H9 (cell line): ENCODE measurements at regions not wholly inside any gene's neighbourhood (a gene's known extent, or its start where the extent isn't known, plus 50 kb on each side); places are given as distances from the start of the nearest gene placed in this dataset.

ENCODE experiments used
- DNase-seq: peaks from one replicate; pipeline ENCODE4 v3.0.0-alpha.2; 2017
- H2AFZ ChIP-seq: one replicate; pipeline ENCODE4 v1.6.1; 2013; ENCODE audit warnings: mild to moderate bottlenecking, low read length, control low read depth, moderate library complexity
- H2AK5ac ChIP-seq: 2 replicates; pipeline ENCODE4 v1.6.1; 2013; ENCODE audit warnings: low read length, control low read depth, mixed read lengths; ENCODE audit not compliant: insufficient read length
- H2BK120ac ChIP-seq: one replicate; pipeline ENCODE4 v1.6.1; 2013; ENCODE audit warnings: low read depth, mild to moderate bottlenecking, low read length, control low read depth, inconsistent platforms; ENCODE audit not compliant: poor library complexity, severe bottlenecking
- H2BK12ac ChIP-seq: 2 replicates; pipeline ENCODE4 v1.6.1; 2013; ENCODE audit warnings: low read length, control low read depth, mixed read lengths, low read depth; ENCODE audit not compliant: insufficient read length
- H2BK15ac ChIP-seq: 2 replicates; pipeline ENCODE4 v1.6.1; 2013; ENCODE audit warnings: low read depth, low read length, control low read depth
- H2BK20ac ChIP-seq: one replicate; pipeline ENCODE4 v1.6.1; 2013; ENCODE audit warnings: low read depth, mild to moderate bottlenecking, low read length, control low read depth, inconsistent platforms; ENCODE audit not compliant: poor library complexity, severe bottlenecking
- H2BK5ac ChIP-seq: 2 replicates; pipeline ENCODE4 v1.6.1; 2013; ENCODE audit warnings: low read length, control low read depth, mixed read lengths; ENCODE audit not compliant: insufficient read length
- H3K14ac ChIP-seq: 2 replicates; pipeline ENCODE4 v1.6.1; 2013; ENCODE audit warnings: low read length, control low read depth; ENCODE audit not compliant: insufficient read depth
- H3K18ac ChIP-seq: 2 replicates; pipeline ENCODE4 v1.6.1; 2013; ENCODE audit warnings: low read depth, mild to moderate bottlenecking, mixed read lengths, low read length, control low read depth; ENCODE audit not compliant: insufficient read length
- H3K23ac ChIP-seq: 2 replicates; pipeline ENCODE4 v1.6.1; 2013; ENCODE audit warnings: low read length, control low read depth, mixed read lengths, low read depth; ENCODE audit not compliant: insufficient read length
- H3K23me2 ChIP-seq: 2 replicates; pipeline ENCODE4 v1.6.1; 2013; ENCODE audit warnings: low read depth, mild to moderate bottlenecking, mixed read lengths, low read length, control low read depth; ENCODE audit not compliant: insufficient read length, poor library complexity, severe bottlenecking
- H3K27ac ChIP-seq: 2 replicates; pipeline ENCODE4 v1.5.1; 2013; ENCODE audit warnings: low read length, control low read depth, mixed read lengths, low read depth; ENCODE audit not compliant: insufficient read length
- H3K27me3 ChIP-seq: 2 replicates; pipeline ENCODE4 v1.6.1; 2013; ENCODE audit warnings: low read length, control low read depth, inconsistent platforms; ENCODE audit not compliant: insufficient read depth
- H3K4ac ChIP-seq: 2 replicates; pipeline ENCODE4 v1.6.1; 2013; ENCODE audit warnings: low read depth, mild to moderate bottlenecking, control low read depth, inconsistent platforms, low read length, moderate library complexity
- H3K4me1 ChIP-seq: 2 replicates; pipeline ENCODE4 v1.6.1; 2013; ENCODE audit warnings: low read length, control low read depth, inconsistent platforms; ENCODE audit not compliant: insufficient read depth
- H3K4me2 ChIP-seq: 2 replicates; pipeline ENCODE4 v1.6.1; 2013; ENCODE audit warnings: low read length, control low read depth, mixed read lengths; ENCODE audit not compliant: insufficient read length, insufficient read depth
- H3K56ac ChIP-seq: 2 replicates; pipeline ENCODE4 v1.6.1; 2013; ENCODE audit warnings: low read depth, mild to moderate bottlenecking, mixed read lengths, low read length, control low read depth; ENCODE audit not compliant: insufficient read length
- H3K79me1 ChIP-seq: 2 replicates; pipeline ENCODE4 v1.6.1; 2013; ENCODE audit warnings: low read depth, mild to moderate bottlenecking, moderate library complexity, low read length, control low read depth, inconsistent platforms; ENCODE audit not compliant: insufficient read depth, poor library complexity, severe bottlenecking
- H3K79me2 ChIP-seq: 2 replicates; pipeline ENCODE4 v1.6.1; 2013; ENCODE audit warnings: low read length, control low read depth, inconsistent platforms; ENCODE audit not compliant: insufficient read depth
- H3K9ac ChIP-seq: 2 replicates; pipeline ENCODE4 v1.6.1; 2013; ENCODE audit warnings: low read length, control low read depth, mixed read lengths; ENCODE audit not compliant: insufficient read length; ENCODE audit errors: extremely low read depth
- H3K9me3 ChIP-seq: one replicate; pipeline ENCODE4 v1.6.1; 2013; ENCODE audit warnings: low read depth, low read length, inconsistent platforms; ENCODE audit not compliant: control insufficient read depth
- H3T11ph ChIP-seq: one replicate; pipeline ENCODE4 v1.6.1; 2013; ENCODE audit warnings: mild to moderate bottlenecking, low read length, control low read depth, inconsistent platforms
- H4K20me1 ChIP-seq: one replicate; pipeline ENCODE4 v1.6.1; 2013; ENCODE audit not compliant: control insufficient read depth, insufficient read length, insufficient read depth
- H4K5ac ChIP-seq: 2 replicates; pipeline ENCODE4 v1.6.1; 2013; ENCODE audit warnings: low read depth, mild to moderate bottlenecking, mixed read lengths, low read length, control low read depth; ENCODE audit not compliant: insufficient read length
- H4K8ac ChIP-seq: replicated peaks from 2 replicates; pipeline ENCODE4 v1.6.1; 2013; ENCODE audit warnings: low read length, control low read depth, mixed read lengths, low read depth; ENCODE audit not compliant: insufficient read length
- H4K91ac ChIP-seq: 2 replicates; pipeline ENCODE4 v1.6.1; 2013; ENCODE audit warnings: low read depth, mild to moderate bottlenecking, moderate library complexity, mixed read lengths, low read length, control low read depth; ENCODE audit not compliant: insufficient read length
- H3K27ac Mint-ChIP-seq, 3 experiments: 2 replicates in 2 of 3; 3 replicates in 1 of 3; pipeline ENCODE4 v1.8.0; 2020 to 2021; ENCODE audit warnings: mixed read lengths in 3 of 3, mild to moderate bottlenecking in 1 of 3, moderate library complexity in 1 of 3
- H3K27me3 Mint-ChIP-seq: 2 replicates; pipeline ENCODE4 v1.8.0; 2021; ENCODE audit warnings: low read depth, mild to moderate bottlenecking, moderate library complexity, mixed read lengths
- H3K36me3 Mint-ChIP-seq, 3 experiments: 2 replicates in 2 of 3; 3 replicates in 1 of 3; pipeline ENCODE4 v1.8.0; 2020 to 2021; ENCODE audit warnings: low read depth in 3 of 3, mixed read lengths in 3 of 3; ENCODE audit not compliant: insufficient read depth in 1 of 3
- H3K4me1 Mint-ChIP-seq, 2 experiments: 2 replicates each; pipeline ENCODE4 v1.8.0; 2020; ENCODE audit warnings: mixed read lengths in 2 of 2
- H3K4me3 Mint-ChIP-seq, 2 experiments: 2 replicates in 1 of 2; 3 replicates in 1 of 2; pipeline ENCODE4 v1.8.0; 2020 to 2021; ENCODE audit warnings: mild to moderate bottlenecking in 2 of 2, mixed read lengths in 2 of 2, moderate library complexity in 1 of 2
- H3K9me3 Mint-ChIP-seq, 2 experiments: 2 replicates in 1 of 2; 3 replicates in 1 of 2; pipeline ENCODE4 v1.8.0; 2020; ENCODE audit warnings: mild to moderate bottlenecking in 2 of 2, mixed read lengths in 2 of 2, moderate library complexity in 1 of 2
- WGBS: extraction: QIAGEN DNeasy Blood & Tissue Kit; methylation state at CpG from one replicate; pipeline ENCODE4 v1.1.7; 2013; ENCODE audit warnings: missing lambda C conversion rate, low lambda C conversion rate, mixed read lengths; ENCODE audit not compliant: insufficient read length; ENCODE audit errors: extremely low coverage; 5-methylcytosine and 5-hydroxymethylcytosine counted together
- TF ChIP-seq, protein P1 (sequence below): fragments of 200-600 bp; sonication (generic); conservative IDR thresholded peaks from 3 replicates; pipeline ENCODE4 v1.8.0; 2021; ENCODE audit warnings: antibody characterized with exemption, mild to moderate bottlenecking

DNA sequence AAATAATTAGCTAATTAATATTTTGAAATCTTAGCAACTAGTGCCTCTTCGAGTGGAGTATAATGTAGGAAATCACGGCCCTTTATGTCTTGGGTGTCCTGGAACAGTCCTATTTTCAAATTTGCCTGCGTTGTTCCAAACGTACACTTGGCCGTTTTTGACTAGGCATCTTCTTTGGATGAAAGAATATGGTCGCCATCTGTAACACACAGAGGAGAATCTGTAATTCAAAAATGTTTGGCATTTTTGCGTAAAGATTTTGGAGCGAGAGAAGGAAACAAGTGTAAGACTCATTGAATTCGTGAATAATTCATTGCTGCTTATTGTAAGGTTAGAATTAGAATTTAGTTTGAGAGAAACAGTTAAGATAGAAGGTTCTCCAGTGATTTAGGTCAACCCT lies 61.5 kb upstream of the CLCN4 start:
- Histone ChIP-seq H3K27ac (no peak overlapping the region), H2AFZ (no peak overlapping the region), H4K8ac (no peak overlapping the region), H3K4me1 (no peaks in the 10 kb centered on the region), H3K79me2 (no peaks in the 10 kb centered on the region), H2BK20ac (no peak overlapping the region), H3K23me2 (no peaks in the 10 kb centered on the region), H4K20me1 (no peaks in the 10 kb centered on the region), H2BK15ac (no peak overlapping the region), H3K14ac (no peak overlapping the region), H3K56ac (no peak overlapping the region), H2AK5ac (no peak overlapping the region), H3T11ph (no peak overlapping the region), H3K4me2 (no peak overlapping the region), H2BK12ac (no peak overlapping the region), H3K23ac (no peak overlapping the region), H4K5ac (no peak overlapping the region), H3K9ac (no peak overlapping the region), H3K9me3 (no peaks in the 10 kb centered on the region), H3K18ac (no peak overlapping the region), H3K4ac (no peak overlapping the region), H3K79me1 (no peaks in the 10 kb centered on the region), H3K27me3 (no peaks in the 10 kb centered on the region), H2BK5ac (no peak overlapping the region), H2BK120ac (no peak overlapping the region), H4K91ac (no peak overlapping the region)
- Mint-ChIP-seq H3K27me3 (no peaks in the 10 kb centered on the region), H3K27ac (no peak overlapping the region), H3K36me3 (peaks cover 39 to 75% (median 62%) of the 10 kb centered on the region in 3 experiments), H3K4me1 (no peaks in the 10 kb centered on the region), H3K4me3 (no peak overlapping the region), H3K9me3 (peaks cover 41 to 42% of the 10 kb centered on the region in 2 experiments)
- 100% methylated on average over 1 of the region's 9 CpGs for WGBS
- TF ChIP-seq, protein P1, sequence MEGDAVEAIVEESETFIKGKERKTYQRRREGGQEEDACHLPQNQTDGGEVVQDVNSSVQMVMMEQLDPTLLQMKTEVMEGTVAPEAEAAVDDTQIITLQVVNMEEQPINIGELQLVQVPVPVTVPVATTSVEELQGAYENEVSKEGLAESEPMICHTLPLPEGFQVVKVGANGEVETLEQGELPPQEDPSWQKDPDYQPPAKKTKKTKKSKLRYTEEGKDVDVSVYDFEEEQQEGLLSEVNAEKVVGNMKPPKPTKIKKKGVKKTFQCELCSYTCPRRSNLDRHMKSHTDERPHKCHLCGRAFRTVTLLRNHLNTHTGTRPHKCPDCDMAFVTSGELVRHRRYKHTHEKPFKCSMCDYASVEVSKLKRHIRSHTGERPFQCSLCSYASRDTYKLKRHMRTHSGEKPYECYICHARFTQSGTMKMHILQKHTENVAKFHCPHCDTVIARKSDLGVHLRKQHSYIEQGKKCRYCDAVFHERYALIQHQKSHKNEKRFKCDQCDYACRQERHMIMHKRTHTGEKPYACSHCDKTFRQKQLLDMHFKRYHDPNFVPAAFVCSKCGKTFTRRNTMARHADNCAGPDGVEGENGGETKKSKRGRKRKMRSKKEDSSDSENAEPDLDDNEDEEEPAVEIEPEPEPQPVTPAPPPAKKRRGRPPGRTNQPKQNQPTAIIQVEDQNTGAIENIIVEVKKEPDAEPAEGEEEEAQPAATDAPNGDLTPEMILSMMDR = no peak
- no peak for DNase-seq
